ENCODE measurements at regions not wholly inside any gene's neighbourhood (a gene's known extent, or its start where the extent isn't known, plus 50 kb on each side); places are given as distances from the start of the nearest gene placed in this dataset.
A peak's percentile ranks its signal among the peaks of the same experiment; 100 is the strongest.
"Not testable (repeated sequence)": the region's sequence is repeated elsewhere in the genome, so short reads cannot be mapped to it uniquely, and the experiment has no call there.

- DNase-seq, result no peak
Measured at GRCh38 chr1:47638240-47638639, 200.4 kb downstream of the FOXD2 start.

GRCh38 chr1:47638713-47639112 is 200.9 kb downstream of the FOXD2 start:
- DNase-seq, result no peak

GRCh38 chr1:47643306-47644211 is 205.7 kb downstream of the FOXD2 start:
- DNase-seq, result no peak

GRCh38 chr1:47644212-47644573 is 206.3 kb downstream of the FOXD2 start:
- no peak for DNase-seq

DNA sequence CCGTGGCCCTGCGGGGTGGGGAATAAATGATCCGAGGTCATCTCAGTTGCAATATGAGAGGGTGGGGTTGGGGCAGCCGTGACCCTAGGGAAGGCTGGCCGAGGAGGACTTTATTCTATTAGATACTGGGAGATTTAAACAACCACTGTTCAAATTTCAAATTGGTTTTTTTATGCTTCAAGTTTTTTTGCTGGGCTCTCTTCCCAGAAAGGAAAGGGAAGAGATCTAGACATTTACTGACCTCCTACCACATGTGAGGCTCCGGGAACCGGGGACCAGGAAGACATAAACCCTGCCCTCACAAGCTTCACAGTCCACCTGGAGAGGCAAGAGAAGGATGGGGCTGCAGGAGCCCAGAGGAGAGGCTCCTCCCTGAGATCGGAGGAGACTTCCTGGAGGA is 207.3 kb downstream of the FOXD2 start:
- DNase-seq, result no peak

GRCh38 chr1:47646676-47647075 is 208.8 kb downstream of the FOXD2 start:
- no peak for DNase-seq

DNA sequence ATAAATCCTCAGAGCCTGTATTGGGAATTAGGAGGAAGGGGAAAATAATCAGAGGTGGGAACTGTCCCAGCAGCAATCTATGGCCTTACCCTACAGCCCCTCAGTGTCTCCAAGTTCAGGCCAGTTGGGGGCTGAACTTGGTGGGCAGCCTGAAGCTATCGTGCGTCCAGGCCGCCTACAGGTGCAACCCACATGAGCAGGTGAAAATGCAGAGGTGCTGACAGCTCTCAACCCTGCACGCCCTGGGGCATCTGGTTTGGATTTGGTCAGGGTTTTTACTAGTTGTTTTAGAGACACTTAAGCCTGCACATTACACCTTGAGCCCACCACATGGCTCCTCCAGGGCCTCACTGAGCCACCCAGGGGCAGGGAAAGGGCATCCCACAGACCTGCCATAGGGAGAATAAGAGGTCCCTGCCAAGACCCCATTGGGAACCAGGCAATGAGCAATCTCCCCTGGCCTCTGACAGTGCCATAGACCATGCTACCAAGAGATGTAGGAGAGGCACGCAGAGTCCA is 209.5 kb downstream of the FOXD2 start:
- DNase-seq, result no peak

DNA sequence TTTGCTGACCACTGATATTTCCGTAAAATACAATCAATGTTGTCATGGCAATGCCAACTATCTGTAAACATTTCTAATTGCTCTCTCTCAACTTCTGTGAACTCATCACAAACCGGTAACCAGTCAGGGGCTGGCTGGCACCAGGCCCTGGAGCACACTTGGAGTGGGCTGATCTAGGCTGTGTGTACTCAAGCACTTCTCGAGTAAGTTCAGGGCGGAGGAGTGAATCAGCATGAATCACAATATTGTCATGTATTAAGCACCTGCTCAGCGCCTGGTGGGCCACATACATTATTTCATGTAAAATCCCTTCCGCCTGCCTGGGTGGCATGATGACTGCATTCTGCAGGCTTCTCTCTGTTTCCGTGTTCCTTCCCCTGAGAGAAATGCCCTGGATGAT is 212.4 kb downstream of the FOXD2 start:
- peak; percentile 86 for DNase-seq

GRCh38 chr1:47650611-47651010 is 212.8 kb downstream of the FOXD2 start:
- no peak for DNase-seq

DNA sequence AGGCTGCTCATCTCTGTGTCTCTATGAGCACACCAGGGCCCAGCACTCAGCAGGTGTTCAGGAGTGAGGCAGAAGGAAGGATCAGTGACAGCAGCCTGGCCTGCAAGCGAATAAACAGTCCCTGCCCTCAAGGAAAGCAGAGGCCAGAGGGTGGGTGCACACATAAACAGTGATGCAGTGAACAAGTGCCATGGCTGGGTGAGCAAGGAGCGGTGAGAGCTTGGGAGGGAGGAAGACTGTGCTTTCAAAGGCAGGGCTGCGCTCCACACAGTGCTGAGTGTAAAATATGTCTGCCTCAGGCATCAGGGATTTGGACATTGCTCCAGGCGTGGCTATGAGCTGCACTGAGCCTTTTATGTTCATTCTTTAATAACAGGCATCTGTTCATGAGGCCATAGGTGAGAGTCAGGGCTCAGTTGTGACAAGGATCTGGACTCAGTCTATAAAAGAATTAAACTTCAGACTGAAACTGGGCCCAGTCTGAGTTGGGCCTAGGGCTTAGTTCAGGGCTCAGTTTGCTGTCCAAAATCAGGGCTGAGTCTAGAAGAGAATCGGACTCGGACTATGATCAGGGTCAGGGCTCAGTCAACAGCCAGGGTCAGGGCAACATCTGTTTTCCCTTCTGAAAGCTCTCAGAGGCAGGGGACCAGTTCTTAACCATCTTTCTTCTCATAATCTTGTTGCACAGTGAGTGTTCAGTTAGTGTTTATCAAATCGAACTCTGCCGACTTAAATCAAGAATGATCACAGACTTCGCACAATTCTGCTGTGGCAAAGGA is 213.7 kb downstream of the FOXD2 start:
- DNase-seq, result no peak

DNA sequence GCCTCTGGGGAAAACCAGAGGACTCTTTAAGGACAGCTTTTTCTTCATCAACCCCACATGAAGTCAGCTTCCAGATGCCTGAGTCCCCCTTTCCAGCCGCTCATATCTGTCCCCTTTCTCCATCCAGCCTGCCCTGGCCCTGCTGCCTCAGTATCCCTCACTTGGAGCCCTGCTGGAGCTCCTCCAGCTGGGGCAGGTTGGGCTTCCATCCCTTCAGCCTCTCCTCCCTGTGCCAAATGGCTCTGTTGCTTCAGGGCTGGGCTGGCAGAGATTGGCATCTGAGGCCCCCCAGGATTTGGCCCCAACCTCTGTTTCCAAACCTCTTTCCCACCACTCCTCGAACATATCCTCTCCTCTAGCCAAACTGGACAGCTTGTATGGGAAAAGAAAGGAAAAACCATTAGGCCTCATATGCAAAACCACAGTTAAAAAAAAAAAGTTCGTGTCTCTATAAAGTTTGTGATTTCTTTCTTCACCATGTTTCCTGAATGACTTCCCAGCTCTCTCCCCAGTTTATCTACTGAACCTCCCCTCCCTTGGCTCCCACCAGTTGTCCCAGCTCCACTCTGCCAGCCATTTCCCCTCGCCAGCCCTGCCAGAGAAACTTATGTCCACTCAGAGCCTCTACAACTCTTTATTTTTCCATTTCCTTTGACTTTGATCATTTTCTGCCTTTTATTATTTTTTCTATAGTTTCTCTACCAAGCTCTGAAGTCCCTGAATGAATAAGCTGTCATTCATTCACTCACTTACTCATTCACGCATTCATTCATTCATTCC is 217.9 kb downstream of the FOXD2 start:
- DNase-seq, result no peak

DNA sequence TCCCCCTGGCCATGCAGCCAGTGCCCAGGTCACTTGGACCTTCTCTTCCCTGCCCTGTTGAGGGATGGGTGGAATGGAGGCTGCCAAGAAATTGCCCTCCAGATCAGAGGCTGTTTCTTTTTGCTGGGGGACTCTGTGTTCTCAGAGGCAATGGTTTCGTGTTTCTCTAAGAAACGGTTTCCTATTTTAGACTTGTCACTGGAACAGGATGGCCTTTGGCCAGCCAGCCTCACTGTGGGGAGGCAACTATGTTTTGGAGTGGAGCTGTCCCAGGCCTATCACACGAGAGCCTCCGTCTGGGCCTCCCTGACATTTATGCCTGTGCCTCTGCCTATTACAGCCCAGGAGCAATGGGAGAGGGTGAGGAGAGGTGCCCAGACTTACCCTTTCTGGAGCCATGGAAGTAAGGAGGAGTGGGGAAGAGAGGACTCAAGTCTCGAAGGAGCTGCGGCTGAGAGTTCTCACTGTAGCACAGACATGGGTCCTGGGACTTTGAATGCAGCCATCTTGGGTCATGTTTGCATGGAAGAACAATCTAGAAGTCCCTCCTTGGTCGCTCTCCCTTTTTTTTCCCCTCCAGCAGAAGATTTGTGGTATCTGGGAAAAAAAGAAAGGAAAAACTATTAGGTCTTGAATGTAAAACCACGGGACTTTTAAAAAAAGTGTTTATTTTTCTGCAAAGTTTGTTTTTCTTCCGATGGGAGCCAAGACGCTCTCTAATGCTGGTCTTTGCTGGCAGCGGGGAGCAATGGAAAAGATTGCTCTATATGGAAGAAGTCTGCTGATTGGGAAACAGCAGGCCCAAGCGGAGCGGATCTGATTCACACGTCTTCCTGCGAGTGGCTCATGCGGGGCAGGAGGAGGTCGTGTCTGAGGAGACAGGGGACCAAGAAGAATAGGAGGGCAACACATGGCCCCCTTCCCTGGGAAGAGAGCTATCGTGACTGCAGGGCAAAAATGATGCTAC is 219.2 kb downstream of the FOXD2 start:
- no peak for DNase-seq

- no peak for DNase-seq
Measured at GRCh38 chr1:47658161-47658920, 220.5 kb downstream of the FOXD2 start.

- peak; percentile 79 for DNase-seq
Measured at GRCh38 chr1:47659146-47659545, 221.3 kb downstream of the FOXD2 start.

DNA sequence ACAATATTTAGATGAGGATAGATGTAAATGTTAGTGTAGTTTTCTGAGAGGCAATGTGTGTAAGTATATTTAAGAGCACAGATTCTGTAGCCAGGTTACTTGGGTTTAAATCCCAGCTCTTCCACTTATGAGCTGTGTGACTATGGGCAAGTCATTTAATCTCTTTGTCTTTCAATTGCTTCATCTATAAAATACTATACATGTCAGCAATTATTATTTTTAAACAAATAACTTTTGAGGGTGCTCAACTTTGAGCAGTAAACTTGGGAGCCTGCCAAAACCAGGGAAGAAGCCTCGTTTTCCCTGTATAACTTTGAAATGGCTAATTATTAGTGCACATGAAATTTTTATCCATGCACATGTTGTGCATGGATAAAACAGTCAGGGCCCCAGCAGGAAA is 222.8 kb downstream of the FOXD2 start:
- peak; percentile 23 for DNase-seq

DNA sequence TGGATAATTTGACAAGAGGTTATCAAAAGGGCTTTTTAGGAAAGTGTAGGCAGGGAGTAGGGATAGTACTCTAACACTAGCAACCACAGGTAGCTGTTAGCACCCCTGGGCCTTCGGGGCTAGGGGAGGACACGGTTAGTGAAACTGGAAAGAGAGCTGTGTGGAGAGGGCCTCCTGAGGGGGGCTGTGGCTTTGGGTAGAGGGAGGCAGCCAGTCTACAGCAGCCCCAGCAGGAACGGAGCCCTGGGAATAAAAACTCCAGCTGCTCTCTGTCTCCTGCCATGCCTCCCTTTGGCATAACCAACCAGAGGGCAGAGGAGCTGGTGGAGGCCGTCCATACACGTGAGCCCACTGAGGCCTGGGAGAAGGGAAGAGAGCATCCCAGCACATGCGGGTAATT is 223.2 kb downstream of the FOXD2 start:
- DNase-seq, result peak; percentile 23

DNA sequence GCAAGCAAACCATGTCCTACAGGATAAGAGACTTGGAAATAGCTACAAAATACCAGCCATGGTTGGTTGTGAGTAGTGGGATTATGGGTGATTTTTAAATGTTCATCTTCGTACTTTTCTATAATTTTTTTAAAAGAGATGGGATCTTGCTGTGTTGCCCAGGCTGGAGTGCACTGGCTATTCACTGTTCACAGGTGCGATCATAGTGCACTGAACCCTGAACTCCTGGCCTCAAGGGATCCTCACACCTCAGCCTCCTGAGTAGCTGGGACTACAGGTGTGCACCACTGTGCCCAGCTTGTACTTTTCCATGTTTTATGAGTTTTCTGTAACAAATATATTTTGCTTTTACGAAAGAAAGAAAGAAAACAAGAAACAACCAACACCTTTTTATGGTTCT is 224.2 kb downstream of the FOXD2 start:
- DNase-seq, result no peak

- no peak for DNase-seq
Measured at GRCh38 chr1:47663286-47663685, 225.4 kb downstream of the FOXD2 start.

DNA sequence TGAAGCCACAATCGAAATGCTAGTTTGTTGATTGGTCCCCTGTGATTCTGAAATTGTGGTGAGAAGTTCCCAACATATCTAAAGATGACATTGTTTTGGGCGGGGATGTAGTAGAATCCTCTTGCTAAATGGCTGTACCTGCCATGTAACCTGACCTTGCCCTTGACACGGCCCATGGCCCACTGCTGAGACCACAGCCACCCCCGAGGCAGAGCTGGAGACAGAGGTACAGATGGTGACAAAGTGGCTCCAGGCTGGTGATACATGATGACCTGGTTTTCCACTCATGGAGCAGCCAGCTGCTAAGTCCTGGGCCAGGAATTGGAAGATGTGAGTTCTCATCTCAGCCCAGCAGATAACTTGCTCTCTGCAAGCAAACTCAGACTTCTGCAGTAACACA is 226.5 kb downstream of the FOXD2 start:
- DNase-seq, result no peak

- not testable (repeated sequence) for DNase-seq
Measured at GRCh38 chr1:47664896-47665295, 227.1 kb downstream of the FOXD2 start.

- DNase-seq, result no peak
Measured at GRCh38 chr1:47669081-47669585, 231.3 kb downstream of the FOXD2 start.

Data from NCI-H748 treated with DMSO at 0.1 percent for 48 hours (cell line).